GM19455 (cell line): ENCODE measurements at regions not wholly inside any gene's neighbourhood (a gene's known extent, or its start where the extent isn't known, plus 50 kb on each side); places are given as distances from the start of the nearest gene placed in this dataset.
A peak's percentile ranks its signal among the peaks of the same experiment; 100 is the strongest.
"Not testable (repeated sequence)": the region's sequence is repeated elsewhere in the genome, so short reads cannot be mapped to it uniquely, and the experiment has no call there.

Experiments
- ATAC-seq: cut with Tn5 transposase; IDR thresholded peaks from one replicate; pipeline ENCODE4 v1.9.1; 2021; ENCODE audit not compliant: unreplicated experiment

- ATAC-seq: not testable (repeated sequence)
Measured at GRCh38 chr15:21357056-21357455, 83.2 kb downstream of the POTEB3 start.

- not testable (repeated sequence) for ATAC-seq
Measured at GRCh38 chr15:21355944-21356343, 84.4 kb downstream of the POTEB3 start.

GRCh38 chr15:21354597-21354996 is 85.7 kb downstream of the POTEB3 start:
- not testable (repeated sequence) for ATAC-seq

DNA sequence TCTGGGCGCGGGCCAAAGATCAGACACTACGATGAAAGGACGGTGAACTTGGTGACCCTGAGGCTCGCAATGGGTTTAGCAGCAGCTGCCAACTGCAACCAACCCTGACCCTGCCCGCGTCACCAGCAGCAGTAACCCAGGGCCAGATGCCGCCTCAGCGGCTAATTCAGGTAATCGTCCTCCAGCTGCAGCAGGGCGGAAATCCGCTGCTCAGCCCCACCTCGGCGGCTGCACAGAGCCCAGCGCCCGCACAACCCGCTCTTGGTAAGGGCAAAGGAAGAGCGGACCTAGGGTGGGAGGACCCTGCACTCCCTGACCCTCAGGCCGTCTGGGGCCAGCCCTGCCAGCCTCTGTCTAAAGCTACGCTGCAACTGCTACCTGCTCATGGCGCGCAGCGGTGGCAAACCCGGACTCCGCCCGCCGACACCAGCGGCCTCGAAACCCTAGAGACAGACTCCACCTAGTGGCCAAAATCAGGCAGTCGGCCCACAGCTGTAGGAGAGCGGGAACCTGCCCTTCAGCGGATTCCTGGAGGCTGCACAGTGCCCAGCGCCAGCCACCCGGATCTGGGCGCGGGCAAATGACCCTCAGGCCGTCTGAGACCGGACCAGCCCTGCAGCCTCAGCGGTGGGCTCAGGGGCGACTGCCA is 87.5 kb downstream of the POTEB3 start:
- not testable (repeated sequence) for ATAC-seq

DNA sequence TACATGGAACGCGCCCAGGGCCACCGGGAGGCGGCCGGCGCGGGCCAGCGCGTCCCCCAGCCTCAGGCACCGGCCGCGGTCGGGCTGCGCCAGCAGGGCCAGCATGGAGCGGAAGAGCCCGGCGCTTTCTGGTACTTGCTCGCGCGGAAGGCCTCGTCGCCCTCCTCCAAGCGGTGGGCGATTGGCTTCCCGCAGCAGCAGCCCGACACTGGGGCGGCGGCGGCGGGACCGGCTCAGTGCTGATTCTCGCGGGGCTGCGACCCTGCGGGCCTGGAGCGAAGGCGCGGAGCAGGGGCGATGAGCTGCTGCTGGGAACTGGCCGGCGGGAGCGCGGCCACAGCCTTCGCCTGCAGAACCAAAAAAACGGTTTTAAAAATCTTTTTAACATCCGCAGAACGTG is 95.3 kb downstream of the POTEB3 start:
- ATAC-seq: not testable (repeated sequence)

GRCh38 chr15:21344500-21344899 is 95.8 kb downstream of the POTEB3 start:
- not testable (repeated sequence) for ATAC-seq

- ATAC-seq: not testable (repeated sequence)
Measured at GRCh38 chr15:21337028-21337427, 103.3 kb downstream of the POTEB3 start.

DNA sequence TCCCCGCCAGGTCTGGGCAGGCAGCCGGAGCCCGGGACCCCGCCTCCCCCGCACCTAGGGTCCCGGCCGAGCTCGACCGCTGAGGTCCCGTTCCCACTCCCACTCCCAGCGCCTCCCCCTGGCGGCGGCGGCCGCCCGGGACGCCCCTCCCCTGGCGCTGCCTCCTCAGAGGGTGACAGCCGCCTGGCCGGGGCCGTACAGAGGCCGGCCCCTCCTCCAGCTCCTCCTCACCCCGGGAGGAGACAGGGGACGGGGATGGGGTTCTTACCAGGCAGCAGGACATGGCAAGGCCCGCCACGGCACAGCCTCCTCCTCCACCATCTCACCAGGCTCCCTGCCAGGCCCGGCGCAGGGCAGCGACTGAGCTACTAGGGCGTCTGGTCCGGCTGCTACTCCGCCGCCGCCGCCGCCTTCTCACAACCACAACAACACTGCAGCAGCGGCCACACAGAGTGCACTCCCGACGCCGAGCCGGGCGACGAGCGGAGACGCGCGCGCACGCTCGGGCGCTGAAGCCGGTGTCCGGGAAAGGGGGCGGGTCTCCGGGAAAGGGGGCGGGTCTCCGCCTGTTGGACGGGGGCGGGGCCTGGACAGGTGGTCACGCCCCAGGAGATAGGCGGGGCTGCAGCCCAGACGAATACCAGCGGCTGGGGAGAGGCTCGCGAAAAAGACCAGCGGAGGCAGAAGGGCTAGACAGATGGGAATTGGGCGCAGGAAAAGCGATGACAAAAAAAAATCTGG is 115.4 kb downstream of the POTEB3 start:
- not testable (repeated sequence) for ATAC-seq

GRCh38 chr15:21284353-21284752 is 155.9 kb downstream of the POTEB3 start:
- not testable (repeated sequence) for ATAC-seq

- ATAC-seq: peak; percentile 85
Measured at GRCh38 chr15:21283210-21283609, 157.1 kb downstream of the POTEB3 start.

- ATAC-seq: not testable (repeated sequence)
Measured at GRCh38 chr15:21280272-21280671, 160.0 kb downstream of the POTEB3 start.

DNA sequence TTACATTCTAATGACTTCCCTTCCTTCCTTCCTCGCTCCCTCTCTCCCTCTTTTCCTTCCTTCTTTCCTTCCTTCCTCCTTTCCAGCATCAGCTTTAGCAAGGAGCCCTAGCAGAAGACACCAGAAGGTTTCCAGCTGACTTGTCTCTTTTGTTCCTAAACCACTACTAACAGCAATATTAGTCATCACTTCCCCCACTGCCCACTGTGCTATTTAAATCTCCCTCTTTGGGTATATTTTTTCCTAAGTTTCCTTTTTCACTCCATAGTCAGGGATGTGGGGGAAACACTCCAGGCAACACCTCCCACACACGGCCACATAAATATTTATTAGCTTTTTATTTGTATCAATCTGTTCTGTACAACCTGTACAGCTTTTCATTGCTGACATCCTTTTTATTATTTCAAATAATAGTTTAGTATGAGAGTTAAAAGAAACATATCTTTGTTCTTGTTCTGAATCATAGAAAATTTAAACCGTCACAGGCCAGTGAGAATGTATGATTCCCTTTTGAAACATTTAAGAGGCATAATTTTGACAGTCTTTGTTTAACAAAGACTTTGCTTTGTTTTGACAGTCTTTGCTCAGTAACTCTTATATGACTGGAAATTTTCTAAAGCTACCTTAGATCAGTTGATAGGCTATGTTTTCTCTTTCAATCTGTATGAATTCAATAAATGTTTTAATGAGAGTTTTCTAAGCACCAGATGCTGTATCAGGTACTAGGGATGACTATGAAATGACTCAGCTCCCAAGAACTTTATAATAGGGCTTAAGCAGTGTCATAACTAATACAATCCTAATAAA is 167.9 kb downstream of the POTEB3 start:
- ATAC-seq: not testable (repeated sequence)

- ATAC-seq: no peak
Measured at GRCh38 chr15:21271566-21271965, 168.7 kb downstream of the POTEB3 start.

GRCh38 chr15:21270474-21270873 is 169.8 kb downstream of the POTEB3 start:
- no peak for ATAC-seq

GRCh38 chr15:21269673-21270072 is 170.6 kb downstream of the POTEB3 start:
- not testable (repeated sequence) for ATAC-seq

GRCh38 chr15:21269121-21269520 is 171.2 kb downstream of the POTEB3 start:
- ATAC-seq: no peak

GRCh38 chr15:21268436-21268940 is 171.8 kb downstream of the POTEB3 start:
- ATAC-seq: no peak

DNA sequence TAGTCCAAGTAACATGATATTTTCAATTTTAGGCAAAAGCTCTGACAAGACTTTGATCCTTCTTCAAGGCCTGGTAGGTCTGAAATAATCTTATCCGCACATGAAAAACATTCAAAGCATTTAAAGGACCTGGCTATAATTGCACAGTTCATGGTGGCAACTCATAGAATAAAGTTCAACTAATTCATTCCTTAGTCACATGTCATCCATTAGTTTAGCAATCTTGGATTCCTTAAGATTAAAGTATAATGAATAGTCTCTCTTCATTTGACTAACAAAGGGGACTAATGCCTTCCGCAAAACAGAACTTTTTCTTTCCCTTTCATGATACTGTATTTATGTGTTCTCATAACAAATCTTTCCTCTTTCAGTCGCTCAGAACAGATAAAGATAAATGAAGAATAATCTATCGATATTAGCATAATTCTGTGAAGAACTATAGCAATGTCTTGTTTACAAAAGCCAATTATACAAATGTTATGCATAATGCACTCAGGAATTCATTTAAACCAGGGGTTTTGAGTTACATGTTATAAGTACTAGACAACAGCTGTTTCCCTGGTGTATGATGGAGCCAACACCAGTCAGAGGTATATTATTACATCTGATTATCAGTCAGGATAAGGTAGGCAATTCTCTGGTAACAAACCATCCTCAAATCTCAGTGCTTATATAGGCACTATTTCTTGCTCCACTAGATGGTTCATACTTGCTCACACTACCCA is 172.5 kb downstream of the POTEB3 start:
- no peak for ATAC-seq

DNA sequence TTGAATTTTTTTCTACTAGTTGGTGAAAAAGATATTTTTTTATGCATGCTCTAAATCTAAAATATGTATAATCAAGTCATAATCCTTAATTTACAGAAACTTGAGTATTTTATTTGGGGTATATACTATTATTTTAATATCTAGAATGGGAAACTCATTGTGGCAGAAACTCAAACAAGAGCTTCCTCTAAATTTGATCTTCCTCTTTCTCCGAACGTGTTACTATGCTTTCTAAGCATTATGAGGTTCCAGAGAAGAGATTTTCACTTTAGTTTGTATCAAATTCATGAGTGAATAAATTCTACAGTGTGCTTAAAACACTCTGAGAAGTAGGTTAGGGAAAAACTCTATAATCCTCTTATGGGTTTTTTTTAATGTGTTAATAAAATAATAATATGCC is 173.1 kb downstream of the POTEB3 start:
- no peak for ATAC-seq

GRCh38 chr15:21265628-21266027 is 174.7 kb downstream of the POTEB3 start:
- ATAC-seq: not testable (repeated sequence)
